ENCODE measurements at regions not wholly inside any gene's neighbourhood (a gene's known extent, or its start where the extent isn't known, plus 50 kb on each side); places are given as distances from the start of the nearest gene placed in this dataset.

DNA sequence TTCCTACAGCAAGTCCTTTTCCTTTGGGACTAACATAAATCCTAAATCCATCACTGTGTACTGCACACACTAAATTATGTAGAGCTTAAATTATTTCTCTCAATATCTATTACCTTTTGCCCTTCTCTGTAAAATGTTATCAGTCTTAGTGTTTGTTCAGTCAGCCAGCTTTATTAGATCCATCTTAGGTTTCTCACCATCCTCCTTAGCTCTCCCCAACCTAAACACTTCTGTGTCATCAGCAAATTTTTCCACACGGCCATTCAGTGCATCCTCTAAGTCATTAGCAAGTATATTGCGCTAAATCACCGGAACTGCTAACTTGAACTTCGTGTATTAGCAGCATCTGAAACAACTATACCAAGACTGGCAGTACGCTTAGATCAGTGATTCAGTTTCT lies 142.1 kb upstream of the ZNF438 start:
- DNase-seq (ENCODE audit: low read depth), result no peak
- TF ChIP-seq, protein P1, sequence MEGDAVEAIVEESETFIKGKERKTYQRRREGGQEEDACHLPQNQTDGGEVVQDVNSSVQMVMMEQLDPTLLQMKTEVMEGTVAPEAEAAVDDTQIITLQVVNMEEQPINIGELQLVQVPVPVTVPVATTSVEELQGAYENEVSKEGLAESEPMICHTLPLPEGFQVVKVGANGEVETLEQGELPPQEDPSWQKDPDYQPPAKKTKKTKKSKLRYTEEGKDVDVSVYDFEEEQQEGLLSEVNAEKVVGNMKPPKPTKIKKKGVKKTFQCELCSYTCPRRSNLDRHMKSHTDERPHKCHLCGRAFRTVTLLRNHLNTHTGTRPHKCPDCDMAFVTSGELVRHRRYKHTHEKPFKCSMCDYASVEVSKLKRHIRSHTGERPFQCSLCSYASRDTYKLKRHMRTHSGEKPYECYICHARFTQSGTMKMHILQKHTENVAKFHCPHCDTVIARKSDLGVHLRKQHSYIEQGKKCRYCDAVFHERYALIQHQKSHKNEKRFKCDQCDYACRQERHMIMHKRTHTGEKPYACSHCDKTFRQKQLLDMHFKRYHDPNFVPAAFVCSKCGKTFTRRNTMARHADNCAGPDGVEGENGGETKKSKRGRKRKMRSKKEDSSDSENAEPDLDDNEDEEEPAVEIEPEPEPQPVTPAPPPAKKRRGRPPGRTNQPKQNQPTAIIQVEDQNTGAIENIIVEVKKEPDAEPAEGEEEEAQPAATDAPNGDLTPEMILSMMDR (IDR thresholded peaks at IDR 0.05; ENCODE audit: insufficient read depth, low read length, severe bottlenecking), result no peak
- FAIRE-seq, result no peak

GRCh38 chr10:31179091-31179680 lies 139.8 kb upstream of the ZEB1 start:
- TF ChIP-seq, protein P1 (IDR thresholded peaks at IDR 0.05; ENCODE audit: insufficient read depth, low read length, severe bottlenecking), result no peak
- DNase-seq (ENCODE audit: low read depth), result no peak
- no peaks in the 10 kb centered on the region for H3K36me3 ChIP-seq (ENCODE audit: control insufficient read depth, insufficient read depth, low read length)
- H3K27me3 ChIP-seq (ENCODE audit: control insufficient read depth, insufficient read depth, low read length), result no peaks in the 10 kb centered on the region
- no peak overlapping the region for H3K4me3 ChIP-seq (ENCODE audit: low read depth, low read length)
- no peak for FAIRE-seq

More for the DNA sequence above, 142.1 kb upstream of the ZNF438 start:
- Histone ChIP-seq H3K27me3 (ENCODE audit: control insufficient read depth, insufficient read depth, low read length) (no peaks in the 10 kb centered on the region), H3K36me3 (ENCODE audit: control insufficient read depth, insufficient read depth, low read length) (no peaks in the 10 kb centered on the region), H3K4me3 (ENCODE audit: low read depth, low read length) (no peak overlapping the region)

DNA sequence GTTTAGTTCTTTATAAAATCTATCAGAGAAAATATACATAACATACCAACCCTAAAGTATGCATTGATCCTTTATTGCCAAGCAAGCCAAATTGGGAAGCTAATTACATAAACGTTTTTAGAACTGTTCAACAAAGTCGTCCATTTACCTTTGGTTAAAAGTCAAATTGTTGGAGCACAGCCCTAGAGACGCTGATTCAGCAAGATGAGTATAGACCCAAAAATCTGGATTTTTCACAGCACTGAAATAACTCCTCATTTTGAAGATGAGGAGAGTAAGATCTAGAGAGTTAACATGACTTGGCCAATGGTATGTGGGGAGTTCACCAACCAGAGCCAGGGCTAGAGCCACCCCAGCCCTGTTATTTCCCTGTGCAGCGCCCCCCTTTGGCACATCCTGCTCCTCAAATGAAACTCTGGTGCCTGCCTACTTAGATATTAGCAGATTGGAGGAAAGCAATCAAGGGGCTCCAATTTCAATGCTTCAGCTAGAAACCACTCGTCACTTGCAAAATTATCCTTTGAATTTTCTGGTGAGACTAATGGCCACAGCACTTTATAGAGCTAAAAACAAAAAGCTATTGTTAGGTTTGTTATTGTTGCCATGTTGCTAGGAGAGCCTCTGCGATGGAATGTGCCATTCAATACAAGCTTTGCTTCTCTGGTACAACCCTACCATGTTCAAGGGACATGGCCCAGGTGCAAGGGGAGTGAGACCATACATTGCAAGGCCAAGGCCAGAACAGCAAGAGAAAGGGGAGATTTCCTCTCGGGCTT lies 132.6 kb upstream of the ZEB1 start:
- Histone ChIP-seq H3K27me3 (ENCODE audit: control insufficient read depth, insufficient read depth, low read length) (no peaks in the 10 kb centered on the region), H3K36me3 (ENCODE audit: control insufficient read depth, insufficient read depth, low read length) (no peaks in the 10 kb centered on the region), H3K4me3 (ENCODE audit: low read depth, low read length) (no peak overlapping the region)
- TF ChIP-seq, protein P1 (IDR thresholded peaks at IDR 0.05; ENCODE audit: insufficient read depth, low read length, severe bottlenecking), result peak; percentile 1
- DNase-seq (ENCODE audit: low read depth) (no peak), FAIRE-seq (no peak)

DNA sequence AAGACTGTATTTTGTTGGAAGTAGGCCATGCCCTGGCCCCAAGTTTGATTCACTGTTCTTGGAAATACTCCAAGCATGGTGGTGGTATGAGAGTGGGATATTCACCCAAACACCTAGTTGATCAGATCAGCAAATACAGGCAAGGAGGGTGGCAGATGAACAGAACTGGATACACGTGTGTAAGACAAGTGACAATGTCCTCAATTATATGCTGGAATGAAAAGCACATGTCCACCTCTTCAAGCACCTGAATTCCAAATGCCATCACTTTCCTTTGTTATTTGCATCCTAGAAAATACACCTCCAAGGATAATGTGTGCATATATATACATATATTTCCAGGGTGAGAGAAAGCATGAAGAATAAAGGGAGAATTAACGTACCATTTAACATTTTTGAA lies 131.8 kb upstream of the ZEB1 start:
- no peak for DNase-seq (ENCODE audit: low read depth)
- TF ChIP-seq, protein P1 (IDR thresholded peaks at IDR 0.05; ENCODE audit: insufficient read depth, low read length, severe bottlenecking), result no peak
- Histone ChIP-seq H3K27me3 (ENCODE audit: control insufficient read depth, insufficient read depth, low read length) (no peaks in the 10 kb centered on the region), H3K4me3 (ENCODE audit: low read depth, low read length) (no peak overlapping the region), H3K36me3 (ENCODE audit: control insufficient read depth, insufficient read depth, low read length) (no peaks in the 10 kb centered on the region)
- peak; percentile 13 for FAIRE-seq

DNA sequence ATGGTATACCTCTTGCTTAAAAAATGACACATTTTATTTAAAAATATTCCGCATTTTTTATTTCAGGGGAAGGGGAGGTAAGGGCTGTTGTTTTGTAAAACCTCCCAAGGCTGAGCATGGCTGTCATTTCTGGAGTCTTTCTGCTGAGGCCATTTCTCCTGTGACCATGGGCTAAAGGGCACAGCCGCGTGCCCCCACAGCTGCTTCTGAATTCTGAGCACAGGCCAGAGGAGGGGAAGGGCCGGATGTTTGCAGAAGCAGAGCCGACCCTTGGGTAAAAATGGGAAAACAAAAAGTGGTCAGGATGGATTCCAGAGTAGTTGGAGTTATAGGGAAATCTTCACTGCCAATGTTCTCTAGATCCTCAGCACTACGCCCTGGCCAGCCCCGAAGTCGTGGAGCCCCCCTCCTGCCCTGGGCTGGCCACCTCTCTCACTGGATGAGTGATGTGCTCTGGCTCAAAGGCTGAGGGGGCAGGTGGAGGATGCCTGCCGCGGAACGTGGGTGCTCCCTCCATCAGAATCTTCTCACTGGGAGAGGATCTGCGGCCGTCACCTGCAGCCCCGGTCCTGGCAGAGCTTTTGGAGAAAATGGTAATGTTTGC lies 131.3 kb upstream of the ZEB1 start:
- no peak overlapping the region for H3K4me3 ChIP-seq (ENCODE audit: low read depth, low read length)
- no peaks in the 10 kb centered on the region for H3K36me3 ChIP-seq (ENCODE audit: control insufficient read depth, insufficient read depth, low read length)
- FAIRE-seq, result no peak
- no peak for DNase-seq (ENCODE audit: low read depth)
- no peaks in the 10 kb centered on the region for H3K27me3 ChIP-seq (ENCODE audit: control insufficient read depth, insufficient read depth, low read length)
- TF ChIP-seq, protein P1 (IDR thresholded peaks at IDR 0.05; ENCODE audit: insufficient read depth, low read length, severe bottlenecking), result no peak

Measured in bronchial epithelial cell (primary cell).